Endothelial cell of hepatic sinusoid (primary cell): ENCODE measurements at regions not wholly inside any gene's neighbourhood (a gene's known extent, or its start where the extent isn't known, plus 50 kb on each side); places are given as distances from the start of the nearest gene placed in this dataset.

Experiments
- in situ Hi-C: cut with HindIII; loops from 2 replicates; pipeline ENCODE4 v1.10.0; 2017; ENCODE audit warnings: low sequenced_read_pairs

GRCh38 chr6:48835421-48835958, 627.6 kb downstream of the MMUT start:
- in situ Hi-C loops = no loop called here

- in situ Hi-C loops = no loop called here
These were observed 628.3 kb downstream of the MMUT start for GRCh38 chr6:48834706-48835105.

DNA sequence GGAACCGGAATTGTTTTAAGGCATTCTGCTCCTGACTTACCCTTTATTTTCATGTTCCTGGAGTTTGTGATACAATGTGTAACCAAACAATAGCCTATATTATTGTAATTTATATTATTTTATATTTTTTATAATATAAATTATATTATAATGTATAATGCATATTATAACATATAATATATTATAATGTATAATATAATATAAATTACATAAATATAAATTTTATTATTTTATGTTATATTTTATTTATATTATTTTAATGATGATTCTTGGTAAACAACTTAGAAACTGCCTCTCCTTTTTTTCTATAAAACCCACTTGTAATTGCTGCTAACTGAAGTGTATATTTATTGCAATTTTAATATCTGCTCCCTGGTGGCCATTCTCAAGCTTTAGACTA, 629.1 kb downstream of the MMUT start:
- in situ Hi-C loops = no loop called here

DNA sequence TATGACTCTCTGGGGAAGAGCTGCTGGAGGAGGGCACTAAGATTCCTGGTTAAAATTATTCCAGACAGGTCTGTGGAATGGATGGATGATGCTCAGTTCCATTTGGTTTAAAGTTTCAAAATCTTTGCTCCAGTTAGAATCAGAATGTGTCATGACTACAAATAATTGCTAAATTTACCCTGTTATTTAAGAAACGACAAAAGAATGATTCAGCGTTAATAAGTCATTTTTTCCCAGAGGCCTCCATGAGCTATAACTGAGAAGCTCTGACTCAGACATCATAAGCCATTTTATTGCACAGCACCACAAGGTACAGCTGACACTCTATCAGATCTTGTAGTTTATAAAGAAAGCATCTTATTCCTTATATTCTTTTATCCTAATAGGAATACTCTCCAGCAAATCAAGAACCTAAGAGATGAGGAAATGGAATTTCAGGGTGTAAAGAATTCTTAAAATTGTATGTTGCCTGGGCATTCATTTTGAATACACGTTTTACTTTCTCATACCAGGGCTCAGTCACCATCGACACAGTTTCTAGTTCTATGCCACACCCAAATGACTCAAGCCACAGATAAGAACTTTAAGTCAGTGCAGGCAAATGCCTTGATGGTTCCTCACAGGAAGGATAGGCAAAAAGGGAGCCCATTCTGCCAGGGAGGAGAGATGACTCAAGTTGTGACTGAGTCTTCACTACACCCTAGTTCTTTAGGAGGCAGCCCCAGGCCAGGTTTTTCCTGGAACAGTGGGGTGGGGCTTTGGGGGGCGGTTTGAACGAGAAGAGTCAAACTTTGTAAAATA, 636.0 kb downstream of the MMUT start:
- in situ Hi-C loops = no loop called here

DNA sequence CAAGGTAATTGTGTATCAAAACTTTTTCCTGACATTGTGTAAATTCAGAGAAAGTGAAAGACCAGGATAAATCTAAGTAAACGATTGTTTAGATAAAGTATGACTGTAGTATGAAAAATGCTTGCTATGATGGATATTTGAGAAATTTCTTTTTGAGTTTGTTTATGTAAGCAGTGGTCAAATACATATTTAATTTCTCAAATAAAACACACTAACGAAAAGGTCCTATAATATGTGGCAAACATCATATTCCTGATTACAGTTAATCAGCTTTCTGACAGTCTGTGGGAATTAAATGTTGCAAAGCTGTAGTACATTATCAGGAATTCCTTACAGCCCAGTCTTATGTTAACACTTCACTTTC, 636.9 kb downstream of the MMUT start:
- in situ Hi-C loops = no loop called here

DNA sequence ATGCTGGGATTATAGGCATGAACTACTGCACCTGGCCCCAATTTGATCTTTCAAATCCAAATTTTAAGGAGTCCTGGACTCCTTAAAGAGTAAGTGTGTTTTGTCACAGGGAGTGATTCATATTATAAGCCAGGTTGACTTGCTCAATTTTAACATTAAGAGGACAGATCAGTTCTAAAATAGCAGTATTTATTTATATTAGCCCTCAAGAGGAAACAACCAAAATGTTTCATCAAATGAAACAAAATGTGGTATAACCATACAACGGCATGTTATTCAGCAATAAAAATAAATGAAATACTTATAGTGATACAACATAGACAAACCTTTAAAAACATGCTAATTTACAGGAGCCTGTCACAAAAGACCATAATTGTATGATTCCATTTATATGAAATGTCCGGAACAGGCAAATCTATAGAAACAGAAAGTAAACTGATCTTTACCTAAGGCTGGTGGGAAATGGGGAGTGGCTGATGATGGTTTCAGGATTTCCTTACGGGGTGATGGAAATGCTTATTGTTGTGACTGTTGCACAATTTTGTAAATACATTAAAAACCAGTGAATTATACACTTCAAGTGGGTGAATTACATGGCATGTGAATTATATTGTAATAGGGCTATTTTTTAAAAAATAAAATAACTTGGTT, 637.4 kb downstream of the MMUT start:
- in situ Hi-C loops = no loop called here

GRCh38 chr6:48818052-48818412, 645.0 kb downstream of the MMUT start:
- in situ Hi-C loops = no loop called here

DNA sequence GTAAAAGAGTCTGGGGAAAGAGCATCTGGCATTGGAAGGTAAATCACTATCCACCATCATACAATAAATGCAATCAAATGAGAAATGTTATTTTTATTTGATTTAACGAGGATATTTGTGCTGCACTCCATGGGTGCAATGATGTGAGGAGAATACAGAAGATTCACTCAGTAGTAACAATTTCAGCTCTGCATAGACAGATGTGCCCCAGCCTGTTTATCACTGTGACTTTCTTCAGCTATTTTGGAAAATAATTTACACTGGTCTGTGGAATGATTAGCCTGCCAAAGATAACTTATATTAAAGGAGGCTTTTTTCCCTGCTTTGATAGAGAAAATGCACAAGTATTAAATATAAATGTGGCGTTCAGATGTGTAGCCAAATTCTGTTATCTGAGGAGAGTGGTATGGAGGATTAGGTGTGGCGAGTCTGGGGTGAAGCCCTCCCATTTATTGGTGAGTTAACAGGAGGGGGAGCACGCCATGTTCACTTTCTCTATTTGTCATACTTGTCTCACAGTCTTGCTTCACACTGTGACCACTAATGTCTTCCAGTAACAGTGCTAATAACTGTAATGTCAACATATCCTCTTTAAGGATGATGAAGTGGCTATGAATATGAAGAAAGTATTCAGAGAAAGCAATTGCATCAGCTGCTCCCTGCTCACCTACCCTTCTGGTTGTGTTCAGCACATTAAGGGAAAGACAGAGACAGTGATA, 645.6 kb downstream of the MMUT start:
- in situ Hi-C loops = no loop called here

DNA sequence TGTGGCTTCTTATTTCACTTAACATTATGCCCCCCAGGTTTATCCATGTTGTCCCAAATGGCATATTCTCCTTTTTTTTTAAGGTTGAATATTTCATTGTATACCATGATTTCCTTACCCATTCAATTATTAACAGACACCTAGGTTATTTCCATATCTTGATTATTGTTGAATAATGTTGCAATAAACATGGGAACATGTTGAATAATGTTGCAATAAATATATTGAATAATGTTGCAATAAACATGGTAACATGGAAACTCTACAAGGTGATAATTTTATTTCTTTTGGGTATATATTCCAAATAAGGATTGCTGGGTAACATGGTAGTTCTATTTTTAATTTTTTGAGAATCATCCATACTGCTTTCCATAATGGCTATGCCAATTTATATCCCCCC, 648.1 kb downstream of the MMUT start:
- in situ Hi-C loops = no loop called here

GRCh38 chr6:48813836-48814235, 649.2 kb downstream of the MMUT start:
- in situ Hi-C loops = no loop called here

- in situ Hi-C loops = no loop called here
These were observed 653.4 kb downstream of the MMUT start for GRCh38 chr6:48809700-48810099.

- in situ Hi-C loops = no loop called here
These were observed 653.8 kb downstream of the MMUT start for GRCh38 chr6:48809245-48809644.

DNA sequence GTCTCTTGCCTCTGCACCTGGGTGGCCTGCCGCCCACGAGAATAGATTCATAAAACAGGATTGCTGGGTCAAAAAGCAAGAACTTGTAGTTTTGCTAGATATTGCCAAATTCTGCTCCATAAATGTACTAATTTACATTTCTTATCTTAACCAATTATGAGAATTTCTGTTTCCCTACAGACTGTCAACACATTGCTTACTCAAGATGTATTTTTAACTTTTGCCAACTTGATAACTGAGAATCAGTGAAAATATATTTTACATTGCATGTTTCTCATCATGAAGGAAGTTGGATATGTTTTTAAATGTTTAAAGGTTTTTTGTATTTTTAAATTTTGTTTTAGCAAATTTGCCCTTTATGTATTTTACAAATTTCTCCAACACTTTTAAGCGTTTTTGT, 664.8 kb downstream of the MMUT start:
- in situ Hi-C loops = no loop called here

DNA sequence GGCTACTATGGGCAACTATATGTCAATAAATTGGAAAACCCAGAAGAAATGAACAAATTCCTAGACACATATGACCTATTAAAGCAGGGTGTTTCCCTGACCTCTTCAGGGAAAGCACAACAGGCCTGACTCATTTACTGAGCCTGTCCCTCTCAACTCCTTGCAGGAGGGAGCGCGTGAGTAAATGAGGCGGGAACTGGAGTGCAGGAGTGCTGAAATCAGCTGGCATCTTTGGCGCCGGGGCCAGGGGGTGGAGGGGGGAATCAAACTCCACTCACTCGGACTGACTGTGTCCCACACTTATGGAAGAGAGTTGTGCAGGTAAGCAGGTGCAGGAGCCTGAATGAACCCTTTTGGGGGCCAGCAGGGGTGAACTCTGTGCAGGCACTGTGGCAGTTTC, 671.2 kb upstream of the PTCHD4 start:
- in situ Hi-C loops = no loop called here

DNA sequence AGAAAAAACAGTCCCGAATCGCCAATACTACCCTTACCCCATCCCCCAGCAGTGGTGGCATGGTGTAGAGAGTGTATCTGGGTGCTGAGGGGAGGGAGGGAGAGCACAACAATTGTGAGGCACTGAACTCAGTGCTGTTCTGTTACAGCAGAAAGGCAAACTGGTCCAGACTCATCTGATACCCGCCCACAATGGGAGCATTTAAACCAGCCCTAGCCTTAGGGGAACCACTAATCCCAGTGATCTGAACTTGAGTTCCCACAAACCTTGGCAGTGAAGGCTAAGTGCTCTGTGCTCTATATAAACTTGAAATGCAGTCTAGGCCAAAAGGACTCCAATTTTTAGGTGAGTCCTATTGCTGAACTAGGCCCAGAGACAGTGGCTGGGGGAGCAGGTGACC, 666.4 kb upstream of the PTCHD4 start:
- in situ Hi-C loops = no loop called here

GRCh38 chr6:48775157-48775556, 664.2 kb upstream of the PTCHD4 start:
- in situ Hi-C loops = no loop called here

- in situ Hi-C loops = no loop called here
These were observed 663.3 kb upstream of the PTCHD4 start for GRCh38 chr6:48774276-48774675.

- in situ Hi-C loops = no loop called here
These were observed 655.4 kb upstream of the PTCHD4 start for GRCh38 chr6:48766349-48766748.

DNA sequence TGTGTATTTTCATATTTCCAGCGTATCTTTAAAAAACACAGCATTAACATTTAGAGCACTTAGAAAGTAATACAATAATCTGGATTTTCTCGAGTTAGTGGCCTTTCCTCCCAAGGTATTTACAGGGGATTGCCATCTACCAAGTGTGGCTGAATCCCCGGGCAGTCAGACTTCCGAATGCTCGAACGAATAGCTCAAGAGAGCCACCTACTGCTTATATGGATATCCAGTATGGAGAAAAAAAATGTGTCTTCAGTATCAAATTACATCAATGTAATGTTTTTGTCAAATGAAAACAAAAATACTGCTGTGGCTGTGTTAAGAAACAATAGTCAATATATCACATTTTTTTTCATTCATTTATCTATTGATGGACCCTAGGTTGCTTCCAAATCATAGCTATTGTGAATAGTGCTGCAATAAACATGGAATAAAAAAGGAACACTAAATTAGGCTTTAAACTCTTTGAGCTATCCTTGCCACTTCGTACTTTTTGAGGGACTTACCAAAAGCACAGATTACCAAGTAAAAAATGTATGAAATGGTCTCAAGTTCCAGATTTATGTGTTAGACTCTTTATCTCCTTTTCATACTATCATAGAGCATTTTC, 654.5 kb upstream of the PTCHD4 start:
- in situ Hi-C loops = no loop called here

DNA sequence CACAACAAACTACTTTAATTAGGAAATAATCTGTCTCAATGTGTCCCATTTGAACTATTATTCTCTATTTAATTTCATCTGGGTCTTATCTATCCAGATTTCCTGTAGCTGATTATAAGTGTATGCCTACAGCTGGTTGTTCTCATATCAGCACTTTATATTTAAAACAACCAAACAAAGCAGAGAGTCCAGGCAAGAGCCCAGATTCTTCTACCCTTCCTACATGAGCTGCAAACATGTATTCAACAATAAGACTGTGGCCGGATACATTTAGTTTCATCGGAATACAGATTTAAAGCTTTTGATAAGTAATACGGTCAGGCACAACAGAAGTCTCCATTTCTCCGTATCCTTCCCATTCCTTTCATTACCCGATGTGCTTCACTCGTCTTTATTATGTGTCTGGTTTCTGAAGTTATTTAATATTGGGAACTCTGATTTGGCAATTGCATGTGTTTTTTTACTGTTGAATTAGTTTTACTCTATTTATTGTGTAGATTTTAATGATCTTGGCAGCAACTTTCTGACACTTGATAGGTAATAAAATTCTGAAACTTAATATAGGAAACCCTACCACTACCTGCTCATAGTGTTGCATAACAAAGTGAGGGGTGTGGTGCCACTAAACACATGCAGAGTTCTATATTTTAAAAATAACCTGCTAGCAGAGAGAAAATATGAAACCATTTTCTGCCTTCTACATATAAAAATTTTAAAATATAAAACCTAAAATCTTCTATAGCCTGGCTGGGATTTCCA, 653.5 kb upstream of the PTCHD4 start:
- in situ Hi-C loops = no loop called here

DNA sequence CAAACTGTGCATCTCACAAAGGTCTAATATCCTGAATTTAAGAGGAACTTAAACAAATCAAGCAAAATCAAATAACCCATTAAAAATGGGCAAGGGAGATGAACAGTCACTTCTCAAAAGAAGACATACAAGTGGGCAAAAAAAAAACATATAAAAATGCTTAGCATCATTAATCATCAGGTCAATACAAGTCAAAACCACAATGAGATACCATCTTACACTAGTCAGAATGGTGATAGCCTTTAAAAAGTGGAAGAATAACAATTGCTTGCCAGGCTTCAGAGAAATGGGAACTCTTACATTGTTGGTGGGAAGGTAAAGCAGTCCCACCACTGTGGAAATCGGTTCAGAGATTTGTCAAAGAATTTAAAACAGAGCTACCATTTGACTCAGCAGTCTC, 646.7 kb upstream of the PTCHD4 start:
- in situ Hi-C loops = no loop called here
